OCI-LY1 (cell line): ENCODE measurements at regions not wholly inside any gene's neighbourhood (a gene's known extent, or its start where the extent isn't known, plus 50 kb on each side); places are given as distances from the start of the nearest gene placed in this dataset.

ENCODE experiments used
- H2AFZ ChIP-seq: fragments of 200-600 bp; sonication (generic), shearing (Covaris generic); 2 replicates; pipeline ENCODE4 v1.6.0; 2014; ENCODE audit warnings: antibody characterized with exemption, mild to moderate bottlenecking, low read length
- H3F3A ChIP-seq: fragments of 200-600 bp; sonication (generic), shearing (Covaris generic); 2 replicates; pipeline ENCODE4 v1.6.0; 2014; ENCODE audit warnings: mild to moderate bottlenecking, antibody characterized with exemption, low read length, moderate library complexity; ENCODE audit not compliant: insufficient read depth
- H3K27ac ChIP-seq: fragments of 200-600 bp; sonication (generic); 2 replicates; pipeline ENCODE4 v1.5.1; 2014; ENCODE audit warnings: low read length, mixed run types, mild to moderate bottlenecking, low read depth; ENCODE audit not compliant: poor library complexity, severe bottlenecking
- H3K27me3 ChIP-seq: fragments of 200-600 bp; sonication (generic); 2 replicates; pipeline ENCODE4 v1.6.0; 2014; ENCODE audit warnings: antibody characterized with exemption, mild to moderate bottlenecking, low read length, moderate library complexity; ENCODE audit not compliant: insufficient read depth
- H3K36me3 ChIP-seq: fragments of 200-600 bp; sonication (generic); 2 replicates; pipeline ENCODE4 v1.6.1; 2014; ENCODE audit warnings: mild to moderate bottlenecking, antibody characterized with exemption, low read length, moderate library complexity, mixed read lengths; ENCODE audit not compliant: insufficient read depth
- H3K4me1 ChIP-seq: fragments of 200-600 bp; sonication (generic); 2 replicates; pipeline ENCODE4 v1.5.1; 2014; ENCODE audit warnings: mild to moderate bottlenecking, low read length, moderate library complexity; ENCODE audit not compliant: insufficient read depth, severe bottlenecking
- H3K4me2 ChIP-seq: fragments of 200-600 bp; sonication (generic), shearing (Covaris generic); 2 replicates; pipeline ENCODE4 v1.6.1; 2014; ENCODE audit warnings: low read length
- H3K4me3 ChIP-seq: fragments of 200-600 bp; sonication (generic); 2 replicates; pipeline ENCODE4 v1.5.1; 2014; ENCODE audit warnings: low read length, low read depth, mild to moderate bottlenecking, mixed read lengths; ENCODE audit not compliant: poor library complexity, severe bottlenecking
- H3K79me2 ChIP-seq: fragments of 200-600 bp; shearing (Covaris generic); 2 replicates; pipeline ENCODE4 v1.6.1; 2016; ENCODE audit warnings: mixed run types, low read length, mixed read lengths; ENCODE audit not compliant: insufficient read depth
- H3K9ac ChIP-seq: fragments of 200-600 bp; sonication (generic), shearing (Covaris generic); 2 replicates; pipeline ENCODE4 v1.6.1; 2014; ENCODE audit warnings: mild to moderate bottlenecking, low read length, mixed read lengths
- H3K9me2 ChIP-seq: fragments of 200-600 bp; sonication (generic), shearing (Covaris generic); 2 replicates; pipeline ENCODE4 v1.6.1; 2014; ENCODE audit warnings: low read depth, mild to moderate bottlenecking, low read length, mixed read lengths
- H3K9me3 ChIP-seq: fragments of 200-600 bp; shearing (Covaris generic); 2 replicates; pipeline ENCODE4 v1.6.1; 2014; ENCODE audit warnings: low read length, mixed read lengths
- H4K20me1 ChIP-seq: fragments of 200-600 bp; sonication (generic), shearing (Covaris generic); 2 replicates; pipeline ENCODE4 v1.6.0; 2016; ENCODE audit warnings: mild to moderate bottlenecking, low read length; ENCODE audit not compliant: insufficient read depth
- CTCF ChIP-seq: fragments of 200-600 bp; sonication (generic), shearing (Covaris generic); IDR thresholded peaks from 2 replicates; pipeline ENCODE4 v1.5.1; 2017; ENCODE audit warnings: mild to moderate bottlenecking, antibody characterized with exemption, low read length, moderate library complexity, mixed read lengths
- EZH2 ChIP-seq: fragments of 200-600 bp; sonication (generic), shearing (Covaris generic); IDR thresholded peaks from 2 replicates; pipeline ENCODE4 v1.8.0; 2017; ENCODE audit warnings: borderline replicate concordance, mixed run types, mild to moderate bottlenecking, antibody characterized with exemption, low read length, moderate library complexity, mixed read lengths

DNA sequence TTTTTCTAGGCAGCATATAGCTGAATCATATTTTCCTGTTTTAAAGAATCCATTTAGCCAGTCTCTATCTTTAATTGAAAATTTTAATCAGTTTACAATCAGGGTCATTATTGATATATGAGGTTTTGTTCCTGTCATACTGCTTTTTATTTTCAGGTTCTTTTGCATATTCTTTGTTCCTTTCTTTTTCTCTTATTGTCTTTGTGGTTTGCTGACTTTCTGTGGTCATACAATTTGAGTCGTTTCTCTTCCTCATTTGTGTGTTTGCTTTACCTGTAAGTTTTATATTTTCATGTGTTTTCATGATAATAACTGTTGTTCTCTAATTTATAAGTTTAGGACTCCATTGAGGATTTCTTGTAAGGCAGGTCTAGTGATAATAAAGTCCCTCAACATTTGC is 812.6 kb downstream of the DACH1 start:
- Histone ChIP-seq H4K20me1 (no peaks in the 10 kb centered on the region), H3F3A (no peaks in the 10 kb centered on the region), H3K9me3 (0 out of 2 replicates have a peak, but pooled peaks cover 6% of the 10 kb centered on the region), H3K36me3 (no peaks in the 10 kb centered on the region), H3K79me2 (no peaks in the 10 kb centered on the region), H3K27me3 (no peaks in the 10 kb centered on the region), H3K9ac (no peak overlapping the region), H3K4me1 (no peaks in the 10 kb centered on the region), H3K9me2 (no peaks in the 10 kb centered on the region; the same call in 1 of the 2 replicates), H2AFZ (no peak overlapping the region), H3K4me2 (no peak overlapping the region), H3K27ac (no peak overlapping the region), H3K4me3 (no peak overlapping the region)
- TF ChIP-seq EZH2 (no peak), CTCF (no peak)

GRCh38 chr13:71051573-71051972 is 815.4 kb downstream of the DACH1 start:
- Histone ChIP-seq H3K4me3 (no peak overlapping the region), H3K79me2 (no peaks in the 10 kb centered on the region), H3K36me3 (no peaks in the 10 kb centered on the region), H3K4me1 (no peaks in the 10 kb centered on the region), H3K9ac (no peak overlapping the region), H4K20me1 (no peaks in the 10 kb centered on the region), H3K9me2 (no peaks in the 10 kb centered on the region), H3F3A (no peaks in the 10 kb centered on the region), H3K27me3 (no peaks in the 10 kb centered on the region), H3K9me3 (0 out of 2 replicates have a peak, but pooled peaks cover 6% of the 10 kb centered on the region), H2AFZ (no peak overlapping the region), H3K27ac (no peak overlapping the region), H3K4me2 (no peak overlapping the region)
- no peak for TF ChIP-seq EZH2
- no peak for TF ChIP-seq CTCF

DNA sequence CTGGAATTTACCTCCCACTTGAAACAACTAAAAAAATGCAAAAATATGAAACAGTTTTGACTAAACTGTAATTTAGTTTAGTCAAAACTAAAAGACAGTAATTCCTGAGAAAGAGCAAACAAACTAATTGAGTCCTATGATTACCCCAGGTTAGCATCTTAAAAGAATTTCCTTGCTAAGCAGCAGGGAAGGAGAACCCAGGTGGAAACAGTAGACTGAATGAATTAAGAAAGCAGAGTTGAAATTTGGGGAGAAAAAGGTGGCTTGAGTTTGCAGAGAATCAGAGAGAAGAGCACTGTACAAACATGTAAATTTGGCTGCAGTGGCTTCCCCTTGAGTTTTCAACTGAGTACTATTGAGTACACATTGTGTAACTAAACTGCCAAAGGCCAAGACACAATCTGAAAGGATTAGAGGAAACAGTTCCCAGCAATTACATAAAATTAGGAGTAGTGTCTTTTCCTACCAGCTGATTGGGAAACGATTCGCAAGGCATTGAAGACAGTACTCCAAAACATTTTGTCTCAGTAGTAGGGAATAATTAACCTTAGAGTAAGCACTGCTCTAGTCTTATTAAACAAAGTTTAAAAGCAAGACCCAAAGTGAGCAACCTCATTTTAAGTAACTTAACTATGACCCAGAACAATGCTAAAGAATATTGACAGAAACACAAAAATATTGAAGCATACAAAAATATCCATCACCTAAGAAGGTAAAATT is 820.5 kb downstream of the DACH1 start:
- H2AFZ ChIP-seq = no peak overlapping the region
- no peaks in the 10 kb centered on the region for H3K4me1 ChIP-seq
- TF ChIP-seq EZH2 (no peak), CTCF (no peak)
- H3K36me3 ChIP-seq = no peaks in the 10 kb centered on the region
- H3K4me2 ChIP-seq = no peak overlapping the region
- H3K9me3 ChIP-seq = no peaks in the 10 kb centered on the region
- H3K9me2 ChIP-seq = no peaks in the 10 kb centered on the region
- H3K9ac ChIP-seq = no peak overlapping the region
- no peak overlapping the region for H3K4me3 ChIP-seq
- H4K20me1 ChIP-seq = no peaks in the 10 kb centered on the region
- H3K27ac ChIP-seq = no peak overlapping the region
- no peaks in the 10 kb centered on the region for H3K27me3 ChIP-seq
- no peaks in the 10 kb centered on the region for H3F3A ChIP-seq
- no peaks in the 10 kb centered on the region for H3K79me2 ChIP-seq
